ENCODE measurements at regions not wholly inside any gene's neighbourhood (a gene's known extent, or its start where the extent isn't known, plus 50 kb on each side); places are given as distances from the start of the nearest gene placed in this dataset.

DNA sequence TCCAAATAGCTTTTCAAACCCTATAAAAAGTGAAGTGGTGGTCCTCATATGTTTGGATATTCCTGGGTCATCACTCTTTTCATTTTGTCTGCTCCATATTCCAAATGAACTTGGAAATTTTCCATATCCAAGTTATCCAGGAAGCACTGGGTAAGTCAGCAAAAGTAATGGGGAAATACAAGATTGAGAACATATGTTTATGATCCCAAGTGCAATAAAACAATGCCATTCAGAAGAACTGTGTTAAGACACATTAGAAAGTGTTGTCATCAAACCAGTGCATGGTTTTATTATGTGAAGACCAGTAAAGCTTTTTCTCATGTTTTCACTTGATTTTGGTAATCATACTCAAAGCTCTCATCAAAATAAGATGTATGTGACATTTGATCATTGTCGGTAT, 363.4 kb downstream of the RPRM start:
- Histone ChIP-seq H3K4me1 (ENCODE audit: low read length) (no peaks in the 10 kb centered on the region), H3K36me3 (replicated peaks; ENCODE audit: low read depth, low read length) (no peaks in the 10 kb centered on the region), H3K27ac (ENCODE audit: low read length) (no peak overlapping the region), H3K4me3 (ENCODE audit: low read length) (no peak overlapping the region), H3K4me2 (ENCODE audit: low read length) (no peak overlapping the region), H3K9ac (ENCODE audit: low read length) (no peak overlapping the region), H2AFZ (ENCODE audit: low read depth, low read length) (no peak overlapping the region), H3K79me2 (ENCODE audit: low read length) (no peaks in the 10 kb centered on the region), H3K9me3 (ENCODE audit: insufficient read depth, low read length) (no peaks in the 10 kb centered on the region), H3K27me3 (ENCODE audit: low read depth, low read length) (no peaks in the 10 kb centered on the region), H4K20me1 (ENCODE audit: insufficient read depth, low read length) (no peaks in the 10 kb centered on the region)
- TF ChIP-seq, protein P1, sequence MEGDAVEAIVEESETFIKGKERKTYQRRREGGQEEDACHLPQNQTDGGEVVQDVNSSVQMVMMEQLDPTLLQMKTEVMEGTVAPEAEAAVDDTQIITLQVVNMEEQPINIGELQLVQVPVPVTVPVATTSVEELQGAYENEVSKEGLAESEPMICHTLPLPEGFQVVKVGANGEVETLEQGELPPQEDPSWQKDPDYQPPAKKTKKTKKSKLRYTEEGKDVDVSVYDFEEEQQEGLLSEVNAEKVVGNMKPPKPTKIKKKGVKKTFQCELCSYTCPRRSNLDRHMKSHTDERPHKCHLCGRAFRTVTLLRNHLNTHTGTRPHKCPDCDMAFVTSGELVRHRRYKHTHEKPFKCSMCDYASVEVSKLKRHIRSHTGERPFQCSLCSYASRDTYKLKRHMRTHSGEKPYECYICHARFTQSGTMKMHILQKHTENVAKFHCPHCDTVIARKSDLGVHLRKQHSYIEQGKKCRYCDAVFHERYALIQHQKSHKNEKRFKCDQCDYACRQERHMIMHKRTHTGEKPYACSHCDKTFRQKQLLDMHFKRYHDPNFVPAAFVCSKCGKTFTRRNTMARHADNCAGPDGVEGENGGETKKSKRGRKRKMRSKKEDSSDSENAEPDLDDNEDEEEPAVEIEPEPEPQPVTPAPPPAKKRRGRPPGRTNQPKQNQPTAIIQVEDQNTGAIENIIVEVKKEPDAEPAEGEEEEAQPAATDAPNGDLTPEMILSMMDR (IDR thresholded peaks at IDR 0.05; ENCODE audit: low read depth, low read length): no peak
- no peak for TF ChIP-seq EZH2phosphoT487 (IDR thresholded peaks at IDR 0.05; ENCODE audit: low read depth)

- TF ChIP-seq EZH2phosphoT487 (IDR thresholded peaks at IDR 0.05; ENCODE audit: low read depth): no peak
- TF ChIP-seq, protein P1 (IDR thresholded peaks at IDR 0.05; ENCODE audit: low read depth, low read length): no peak
Observed at GRCh38 chr2:153110486-153110885, 368.1 kb downstream of the RPRM start.

GRCh38 chr2:153109793-153110192, 368.8 kb downstream of the RPRM start:
- Histone ChIP-seq H4K20me1 (ENCODE audit: insufficient read depth, low read length) (no peaks in the 10 kb centered on the region), H3K4me3 (ENCODE audit: low read length) (no peak overlapping the region), H3K4me1 (ENCODE audit: low read length) (no peaks in the 10 kb centered on the region), H2AFZ (ENCODE audit: low read depth, low read length) (no peak overlapping the region), H3K79me2 (ENCODE audit: low read length) (no peaks in the 10 kb centered on the region), H3K27ac (ENCODE audit: low read length) (no peak overlapping the region), H3K4me2 (ENCODE audit: low read length) (no peak overlapping the region), H3K9ac (ENCODE audit: low read length) (no peak overlapping the region), H3K9me3 (ENCODE audit: insufficient read depth, low read length) (no peaks in the 10 kb centered on the region), H3K27me3 (ENCODE audit: low read depth, low read length) (no peaks in the 10 kb centered on the region), H3K36me3 (replicated peaks; ENCODE audit: low read depth, low read length) (no peaks in the 10 kb centered on the region)
- TF ChIP-seq, protein P1 (IDR thresholded peaks at IDR 0.05; ENCODE audit: low read depth, low read length): no peak
- TF ChIP-seq EZH2phosphoT487 (IDR thresholded peaks at IDR 0.05; ENCODE audit: low read depth): no peak

More at GRCh38 chr2:153110486-153110885, 368.1 kb downstream of the RPRM start:
- no peaks in the 10 kb centered on the region for H4K20me1 ChIP-seq (ENCODE audit: insufficient read depth, low read length)
- no peak overlapping the region for H3K9ac ChIP-seq (ENCODE audit: low read length)
- H3K4me3 ChIP-seq (ENCODE audit: low read length): no peak overlapping the region
- H3K9me3 ChIP-seq (ENCODE audit: insufficient read depth, low read length): no peaks in the 10 kb centered on the region
- no peak overlapping the region for H3K4me2 ChIP-seq (ENCODE audit: low read length)
- no peak overlapping the region for H2AFZ ChIP-seq (ENCODE audit: low read depth, low read length)
- H3K79me2 ChIP-seq (ENCODE audit: low read length): no peaks in the 10 kb centered on the region
- H3K27me3 ChIP-seq (ENCODE audit: low read depth, low read length): no peaks in the 10 kb centered on the region
- H3K36me3 ChIP-seq (replicated peaks; ENCODE audit: low read depth, low read length): no peaks in the 10 kb centered on the region
- no peaks in the 10 kb centered on the region for H3K4me1 ChIP-seq (ENCODE audit: low read length)
- H3K27ac ChIP-seq (ENCODE audit: low read length): no peak overlapping the region

- H3K4me1 ChIP-seq (ENCODE audit: low read length): no peaks in the 10 kb centered on the region
- peak overlapping the region; percentile 46 for H3K4me3 ChIP-seq (ENCODE audit: low read length)
- H3K9ac ChIP-seq (ENCODE audit: low read length): no peak overlapping the region
- H4K20me1 ChIP-seq (ENCODE audit: insufficient read depth, low read length): no peaks in the 10 kb centered on the region
- no peaks in the 10 kb centered on the region for H3K36me3 ChIP-seq (replicated peaks; ENCODE audit: low read depth, low read length)
- peak overlapping the region; percentile 50 for H3K4me2 ChIP-seq (ENCODE audit: low read length)
- H3K27ac ChIP-seq (ENCODE audit: low read length): no peak overlapping the region
- no peaks in the 10 kb centered on the region for H3K27me3 ChIP-seq (ENCODE audit: low read depth, low read length)
- peak overlapping the region; percentile 56 for H2AFZ ChIP-seq (ENCODE audit: low read depth, low read length)
- H3K9me3 ChIP-seq (ENCODE audit: insufficient read depth, low read length): no peaks in the 10 kb centered on the region
- H3K79me2 ChIP-seq (ENCODE audit: low read length): no peaks in the 10 kb centered on the region
- TF ChIP-seq, protein P1 (IDR thresholded peaks at IDR 0.05; ENCODE audit: low read depth, low read length): no peak
- no peak for TF ChIP-seq EZH2phosphoT487 (IDR thresholded peaks at IDR 0.05; ENCODE audit: low read depth)
Observed at GRCh38 chr2:153106802-153107477, 371.6 kb downstream of the RPRM start.
